ENCODE measurements at regions not wholly inside any gene's neighbourhood (a gene's known extent, or its start where the extent isn't known, plus 50 kb on each side); places are given as distances from the start of the nearest gene placed in this dataset.

DNA sequence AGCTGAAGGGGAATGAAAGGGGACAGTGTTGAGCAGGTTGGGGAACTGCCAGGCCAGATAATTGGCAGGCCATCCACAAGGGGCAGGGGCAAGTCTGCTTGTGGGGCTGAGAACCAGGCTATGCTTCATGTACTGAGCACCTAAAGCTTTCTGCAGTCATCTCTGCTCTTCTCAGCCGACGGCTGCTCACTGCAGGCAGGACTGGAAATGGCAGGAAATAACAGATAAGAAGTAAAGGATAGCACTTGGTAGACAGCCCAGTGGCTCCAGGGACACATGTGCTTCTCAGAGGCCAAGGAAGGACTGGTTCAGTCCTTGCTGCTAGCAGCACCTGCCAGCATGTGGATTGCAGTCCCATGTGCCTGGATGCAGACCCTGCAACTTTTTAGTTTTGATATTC lies 89.8 kb downstream of the CD164 start:
- ATAC-seq (ENCODE audit: low FRiP score in 2 of 2) (no peak), DNase-seq (no peak)
- Histone ChIP-seq H3K27me3 (no peaks in the 10 kb centered on the region), H3K36me3 (no peaks in the 10 kb centered on the region), H3K9me3 (no peaks in the 10 kb centered on the region), H3K4me1 (peaks cover 0 to 4% (median 0%) of the 10 kb centered on the region in 4 donors), H3K27ac (no peak overlapping the region), H3K4me3 (no peak overlapping the region)
- 63% methylated on average over 2 of the region's 2 CpGs; no CpG with 5 or more reads in 1 of the 2 donors for WGBS, 2 donors
- no peak for TF ChIP-seq EP300 (IDR thresholded peaks at IDR 0.05)
- TF ChIP-seq, protein P1, sequence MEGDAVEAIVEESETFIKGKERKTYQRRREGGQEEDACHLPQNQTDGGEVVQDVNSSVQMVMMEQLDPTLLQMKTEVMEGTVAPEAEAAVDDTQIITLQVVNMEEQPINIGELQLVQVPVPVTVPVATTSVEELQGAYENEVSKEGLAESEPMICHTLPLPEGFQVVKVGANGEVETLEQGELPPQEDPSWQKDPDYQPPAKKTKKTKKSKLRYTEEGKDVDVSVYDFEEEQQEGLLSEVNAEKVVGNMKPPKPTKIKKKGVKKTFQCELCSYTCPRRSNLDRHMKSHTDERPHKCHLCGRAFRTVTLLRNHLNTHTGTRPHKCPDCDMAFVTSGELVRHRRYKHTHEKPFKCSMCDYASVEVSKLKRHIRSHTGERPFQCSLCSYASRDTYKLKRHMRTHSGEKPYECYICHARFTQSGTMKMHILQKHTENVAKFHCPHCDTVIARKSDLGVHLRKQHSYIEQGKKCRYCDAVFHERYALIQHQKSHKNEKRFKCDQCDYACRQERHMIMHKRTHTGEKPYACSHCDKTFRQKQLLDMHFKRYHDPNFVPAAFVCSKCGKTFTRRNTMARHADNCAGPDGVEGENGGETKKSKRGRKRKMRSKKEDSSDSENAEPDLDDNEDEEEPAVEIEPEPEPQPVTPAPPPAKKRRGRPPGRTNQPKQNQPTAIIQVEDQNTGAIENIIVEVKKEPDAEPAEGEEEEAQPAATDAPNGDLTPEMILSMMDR (IDR thresholded peaks at IDR 0.05) = no peak
- no peak for TF ChIP-seq POLR2AphosphoS5 (IDR thresholded peaks at IDR 0.05)
- no peak for TF ChIP-seq POLR2A (IDR thresholded peaks at IDR 0.05)

DNA sequence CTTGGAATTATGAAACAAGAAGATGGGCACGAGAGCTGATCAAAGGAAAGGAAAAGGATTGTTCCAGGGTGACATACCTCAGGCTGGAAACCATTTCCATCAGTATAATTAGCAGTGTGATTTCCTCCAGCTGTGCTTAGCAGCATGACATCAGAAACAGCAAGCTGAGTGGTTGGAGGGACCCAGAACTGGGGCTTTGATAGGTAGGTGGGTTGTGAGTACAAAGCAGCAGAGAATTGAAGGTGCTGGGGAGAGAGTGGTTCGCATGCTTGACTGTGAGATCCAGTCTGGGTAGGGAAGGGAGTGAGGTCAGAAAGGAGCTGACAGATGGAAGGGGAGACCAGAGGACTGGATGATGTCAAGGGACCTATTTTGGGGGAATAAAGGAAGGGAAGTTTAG lies 90.4 kb downstream of the CD164 start:
- WGBS, 2 donors = 82 to 85% methylated on average over 2 of the region's 2 CpGs
- ATAC-seq (ENCODE audit: low FRiP score in 2 of 2) = no peak
- H3K27ac ChIP-seq = no peak overlapping the region
- no peaks in the 10 kb centered on the region for H3K36me3 ChIP-seq
- H3K9me3 ChIP-seq = no peaks in the 10 kb centered on the region
- TF ChIP-seq, protein P1 (IDR thresholded peaks at IDR 0.05) = no peak
- TF ChIP-seq POLR2A (IDR thresholded peaks at IDR 0.05) = no peak
- no peak overlapping the region for H3K4me3 ChIP-seq
- H3K27me3 ChIP-seq = no peaks in the 10 kb centered on the region
- no peak for DNase-seq
- H3K4me1 ChIP-seq = peaks cover 0 to 4% (median 0%) of the 10 kb centered on the region in 4 donors

DNA sequence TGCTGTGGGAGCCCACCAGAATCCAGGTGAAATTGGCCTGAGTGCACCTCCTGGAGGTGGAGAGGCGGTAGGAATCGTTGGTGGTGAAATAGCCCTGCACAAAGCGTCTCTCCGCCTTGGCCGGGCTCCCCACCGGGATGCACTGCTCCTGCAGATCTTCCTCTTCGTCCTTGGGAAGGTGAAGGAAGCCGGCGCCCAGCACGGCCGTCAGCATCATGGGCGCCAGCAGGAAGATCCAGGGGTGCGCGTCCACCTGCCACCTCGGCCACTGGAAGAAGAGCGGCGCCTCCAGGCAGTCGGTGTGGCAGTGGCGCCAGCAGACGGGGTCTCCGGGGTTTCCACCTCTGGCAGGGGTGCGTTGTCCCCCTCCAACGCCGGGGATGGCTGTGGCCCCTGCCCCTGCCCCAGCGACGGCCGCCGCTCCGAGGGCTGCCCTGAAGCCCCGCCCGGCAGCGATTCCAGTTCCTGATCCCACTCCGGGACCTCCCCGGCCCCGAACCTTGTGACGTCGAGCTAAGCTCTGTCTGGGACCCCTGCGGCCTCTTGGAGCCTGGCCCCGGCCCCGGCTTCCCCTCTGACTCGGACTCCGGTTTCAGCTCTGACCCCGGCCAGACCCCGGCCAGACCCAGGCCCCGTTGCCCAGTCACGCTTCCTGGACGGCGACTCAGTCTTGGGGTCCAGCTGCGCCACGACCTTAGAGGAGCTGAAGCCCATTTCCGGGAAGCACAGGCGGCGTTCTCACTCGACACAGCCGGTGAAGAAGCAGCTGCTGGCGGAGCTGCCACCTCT lies 91.9 kb downstream of the CD164 start:
- DNase-seq = peak in 1 of 2 donors; percentile 80
- 72 to 76% methylated on average over 47 to 56 of the region's 56 CpGs for WGBS, 2 donors

DNA sequence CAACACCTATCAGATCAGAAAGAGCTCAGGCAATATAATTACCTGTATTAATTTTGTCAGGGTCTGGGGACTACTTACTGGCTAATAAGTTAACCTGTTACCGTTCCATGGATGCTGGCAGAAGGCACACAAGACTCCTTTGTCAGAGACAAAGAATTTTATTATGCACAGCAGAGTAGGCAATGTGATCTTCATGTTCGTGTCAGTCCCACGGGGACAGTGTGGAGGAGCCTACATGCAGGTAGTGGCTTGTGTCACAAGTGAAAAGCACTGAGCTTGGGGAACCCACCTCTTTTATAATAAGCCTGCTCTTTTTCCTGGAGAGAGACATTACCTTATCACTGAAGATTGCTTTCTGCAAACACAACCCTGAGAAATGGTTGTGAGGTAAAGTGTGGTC lies 96.9 kb downstream of the CD164 start:
- no peaks in the 10 kb centered on the region for H3K4me1 ChIP-seq
- DNase-seq (no peak), ATAC-seq (ENCODE audit: low FRiP score in 2 of 2) (no peak)
- 86 to 91% methylated on average over 3 of the region's 3 CpGs for WGBS, 2 donors
- TF ChIP-seq POLR2A (IDR thresholded peaks at IDR 0.05) (no peak), POLR2AphosphoS5 (IDR thresholded peaks at IDR 0.05) (no peak), EP300 (IDR thresholded peaks at IDR 0.05) (no peak)
- TF ChIP-seq, protein P1 (IDR thresholded peaks at IDR 0.05) = no peak
- no peaks in the 10 kb centered on the region for H3K9me3 ChIP-seq
- H3K27ac ChIP-seq = no peak overlapping the region
- no peak overlapping the region for H3K4me3 ChIP-seq
- no peaks in the 10 kb centered on the region for H3K27me3 ChIP-seq
- H3K36me3 ChIP-seq = no peaks in the 10 kb centered on the region

More for the DNA sequence above, 91.9 kb downstream of the CD164 start:
- Histone ChIP-seq H3K4me1 (no peaks in the 10 kb centered on the region), H3K27ac (no peak overlapping the region), H3K9me3 (no peaks in the 10 kb centered on the region), H3K36me3 (no peaks in the 10 kb centered on the region), H3K4me3 (no peak overlapping the region), H3K27me3 (no peaks in the 10 kb centered on the region)
- TF ChIP-seq POLR2A (IDR thresholded peaks at IDR 0.05) (no peak), POLR2AphosphoS5 (IDR thresholded peaks at IDR 0.05) (no peak), EP300 (IDR thresholded peaks at IDR 0.05) (no peak)
- TF ChIP-seq, protein P1 (IDR thresholded peaks at IDR 0.05) = no peak
- peak in 1 of 2 donors; percentile 19 for ATAC-seq (ENCODE audit: low FRiP score in 2 of 2)

DNA sequence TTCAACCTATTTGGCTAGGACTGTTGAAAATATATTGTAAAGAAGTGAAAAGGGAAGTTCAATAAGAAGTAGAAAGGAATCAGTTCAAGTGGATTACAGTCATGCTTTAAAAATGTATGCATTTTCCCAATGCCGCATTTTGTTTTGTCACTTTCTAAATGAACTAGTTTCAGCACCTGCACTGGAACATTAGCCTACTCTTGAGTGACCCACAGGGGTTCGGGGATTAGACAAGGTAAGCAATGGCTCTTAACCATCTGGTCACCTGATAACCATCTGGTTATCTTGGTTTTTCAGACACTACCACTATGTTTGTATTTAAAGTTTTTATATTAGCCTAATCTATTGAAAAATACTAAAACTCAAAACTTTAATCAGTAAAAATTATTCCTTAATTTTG lies 97.6 kb downstream of the CD164 start:
- H3K27me3 ChIP-seq = no peaks in the 10 kb centered on the region
- no peaks in the 10 kb centered on the region for H3K36me3 ChIP-seq
- TF ChIP-seq POLR2A (IDR thresholded peaks at IDR 0.05) = no peak
- no peak for DNase-seq
- WGBS, 2 donors = 75 to 82% methylated on average over 2 of the region's 2 CpGs
- H3K4me1 ChIP-seq = no peaks in the 10 kb centered on the region
- no peaks in the 10 kb centered on the region for H3K9me3 ChIP-seq
- no peak overlapping the region for H3K4me3 ChIP-seq
- ATAC-seq (ENCODE audit: low FRiP score in 2 of 2) = no peak
- H3K27ac ChIP-seq = no peak overlapping the region
